ENCODE measurements at regions not wholly inside any gene's neighbourhood (a gene's known extent, or its start where the extent isn't known, plus 50 kb on each side); places are given as distances from the start of the nearest gene placed in this dataset.

DNA sequence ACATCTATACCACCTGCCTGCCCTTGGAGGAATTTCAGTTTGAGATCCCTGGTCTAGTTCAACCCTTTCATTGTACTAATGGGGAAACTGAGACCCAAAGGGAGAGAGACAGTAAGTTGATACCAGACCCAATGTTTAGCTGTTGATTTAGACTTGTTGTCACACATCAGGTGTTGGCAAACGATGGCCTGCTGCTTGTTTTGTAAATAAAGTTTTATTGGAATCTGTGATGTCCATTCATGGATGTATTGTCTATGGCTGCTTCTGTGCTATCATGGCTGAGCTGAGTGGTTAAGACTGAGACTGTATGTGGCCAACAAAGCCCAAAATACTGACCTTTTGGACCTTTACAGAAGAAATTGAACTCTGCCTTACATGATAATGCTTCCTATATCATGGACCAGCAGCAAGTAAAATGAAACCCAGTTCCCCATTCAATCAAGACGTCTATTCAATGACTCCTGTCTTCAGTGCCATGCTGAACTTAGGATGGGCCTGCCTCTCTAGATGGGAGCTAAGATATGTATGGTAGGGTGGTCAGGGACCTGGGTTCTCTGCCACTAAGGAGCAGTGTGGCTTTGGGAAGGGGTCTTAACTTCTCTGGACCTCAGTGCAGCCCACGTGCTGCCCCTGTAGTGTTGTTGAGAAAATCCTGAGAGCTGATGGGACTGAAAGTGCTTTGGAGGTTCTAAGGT is 111.0 kb downstream of the IRX5 start:
- DNase-seq (ENCODE audit: low read depth in 2 of 2), result no peak

DNA sequence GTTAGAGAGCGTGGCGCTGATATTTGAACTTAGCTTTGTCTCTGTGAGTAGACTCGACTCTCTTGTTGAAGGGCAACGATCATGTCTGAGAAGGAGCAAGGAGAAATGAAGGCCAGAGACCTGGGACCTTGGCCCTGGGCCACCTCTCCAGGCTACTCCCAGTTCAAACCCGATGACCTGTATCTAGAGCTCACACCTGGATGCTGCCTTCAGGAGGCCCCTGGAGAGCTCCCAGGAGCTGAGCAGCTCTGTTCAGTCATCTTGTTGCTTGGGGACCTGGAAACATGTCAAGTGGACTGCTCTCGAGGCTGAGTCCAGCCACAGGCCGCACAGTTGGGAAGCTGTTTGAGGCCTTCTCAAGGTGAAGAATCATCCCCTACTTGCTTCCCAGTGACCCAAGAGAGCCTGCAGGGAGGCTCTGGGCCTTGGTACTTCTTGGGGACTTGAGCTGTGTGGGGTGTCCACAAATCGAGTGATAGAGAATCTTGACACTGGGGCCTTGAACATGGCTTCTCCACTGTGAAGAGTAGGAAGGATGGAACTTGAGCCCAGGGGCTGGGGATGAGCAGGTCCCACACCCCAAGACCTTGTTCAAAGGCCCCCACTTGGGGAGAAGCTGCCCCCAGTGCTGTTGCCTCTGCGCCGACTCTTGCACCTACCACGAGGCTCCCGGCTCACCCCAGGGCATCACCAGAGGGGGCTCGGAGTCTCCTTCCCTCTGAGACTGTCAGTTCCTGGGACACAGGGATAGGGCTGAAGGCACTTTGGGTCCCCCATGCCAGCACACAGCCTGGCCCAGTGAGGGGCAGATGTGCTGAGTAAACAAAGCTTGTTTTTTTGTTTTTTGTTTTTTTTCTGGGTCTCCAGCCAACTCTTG is 112.1 kb downstream of the IRX5 start:
- DNase-seq (ENCODE audit: low read depth in 2 of 2), result no peak

DNA sequence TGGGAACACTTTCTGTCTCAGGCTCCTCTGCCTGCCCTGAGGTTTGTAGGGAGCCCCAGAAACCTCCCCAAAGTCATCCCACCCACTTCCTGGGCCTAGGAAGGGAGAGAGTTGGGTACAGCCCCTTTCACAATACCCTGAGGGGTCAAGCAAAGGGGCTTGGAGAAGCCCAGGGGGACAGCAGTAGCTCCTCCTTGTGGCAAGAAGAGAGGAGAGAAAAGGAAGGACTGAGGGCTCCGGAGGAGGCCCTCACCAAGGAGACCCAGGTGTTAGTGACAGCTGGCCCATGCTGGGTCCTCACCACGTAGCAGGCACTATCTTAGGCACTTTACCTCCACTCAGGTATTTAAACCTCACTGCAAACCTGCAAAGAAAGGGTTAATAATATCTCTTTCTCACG is 112.8 kb downstream of the IRX5 start:
- no peak for DNase-seq (ENCODE audit: low read depth in 2 of 2)

DNA sequence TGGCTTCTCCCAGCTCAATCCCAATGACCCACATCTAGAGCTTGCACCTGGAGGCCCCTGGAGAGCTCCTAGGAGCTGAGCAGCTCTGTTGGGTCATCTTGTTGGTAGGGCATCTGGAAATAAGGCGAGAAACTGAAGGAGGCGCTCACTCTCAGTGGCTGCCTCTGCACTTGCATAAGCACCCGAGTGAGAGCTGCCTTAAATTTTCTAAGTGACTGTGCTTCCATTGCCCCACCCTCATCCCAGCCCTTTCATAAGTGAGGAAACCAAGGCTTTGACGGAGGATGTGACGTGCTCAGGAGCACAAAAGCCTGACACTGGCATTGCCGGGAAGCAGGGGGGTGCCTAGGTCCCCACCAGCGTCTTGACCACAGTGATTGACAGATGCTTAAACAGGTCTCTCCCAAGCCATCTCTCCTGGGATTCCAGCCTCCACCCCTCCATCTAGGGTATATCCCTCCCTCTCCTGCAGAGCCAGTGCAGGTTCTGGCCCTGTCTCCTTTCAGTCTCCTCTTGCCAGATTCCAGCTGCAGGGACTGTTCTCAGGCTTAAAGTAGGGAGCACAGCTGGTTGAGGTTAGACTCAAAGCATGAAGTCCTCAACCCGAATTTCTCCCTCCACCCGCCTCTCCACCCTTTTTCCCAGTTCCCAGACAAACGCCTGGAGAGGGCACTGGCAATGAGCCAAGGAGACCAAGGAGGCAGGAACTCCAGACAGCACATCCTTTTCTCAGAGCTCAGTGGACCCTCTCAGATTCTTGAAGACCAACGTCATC is 113.7 kb downstream of the IRX5 start:
- no peak for DNase-seq (ENCODE audit: low read depth in 2 of 2)

GRCh38 chr16:55045329-55045728 is 114.7 kb downstream of the IRX5 start:
- no peak for DNase-seq (ENCODE audit: low read depth in 2 of 2)

- DNase-seq (ENCODE audit: low read depth in 2 of 2), result no peak
Observed at GRCh38 chr16:55045756-55046460, 115.2 kb downstream of the IRX5 start.

DNA sequence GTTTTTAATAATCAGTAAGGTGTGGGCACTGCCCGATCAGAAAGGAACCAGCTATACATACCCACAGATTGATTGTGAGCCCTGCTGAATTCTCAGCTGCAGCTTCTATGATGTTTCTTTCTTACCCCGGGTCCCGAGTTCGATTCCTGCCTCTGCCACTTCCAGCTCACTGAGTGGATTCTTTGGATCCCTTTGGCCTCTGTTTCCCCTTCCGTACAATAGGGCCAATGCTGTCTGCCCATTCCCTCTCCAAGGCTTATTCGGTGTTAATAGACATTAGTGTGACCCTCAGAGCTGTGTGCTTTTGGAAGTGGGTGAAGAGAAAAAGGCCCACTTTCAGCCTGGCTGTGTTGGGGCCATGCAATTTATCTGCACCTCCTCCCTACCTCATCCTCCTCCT is 115.8 kb downstream of the IRX5 start:
- no peak for DNase-seq (ENCODE audit: low read depth in 2 of 2)

DNA sequence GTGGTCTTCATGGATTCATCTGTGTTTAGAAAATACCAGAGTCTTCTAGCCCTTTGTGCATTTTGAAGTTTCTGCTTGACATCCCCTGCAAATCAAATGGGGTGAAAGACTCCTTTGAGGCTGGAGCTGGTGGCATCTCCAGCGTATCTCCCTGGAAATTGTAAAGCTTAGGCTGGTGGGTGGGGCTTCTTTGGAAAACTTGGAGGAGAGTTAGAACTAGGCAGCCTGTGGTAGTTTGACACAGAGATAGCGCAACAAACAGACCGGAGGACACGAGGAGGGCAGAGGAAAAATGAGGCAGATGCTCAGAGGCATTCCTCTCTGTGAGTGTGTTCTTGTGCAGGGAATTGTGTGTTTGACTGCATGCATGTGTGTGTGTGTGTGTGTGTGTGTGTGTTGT is 116.3 kb downstream of the IRX5 start:
- no peak for DNase-seq (ENCODE audit: low read depth in 2 of 2)

GRCh38 chr16:55047331-55047730 is 116.7 kb downstream of the IRX5 start:
- no peak for DNase-seq (ENCODE audit: low read depth in 2 of 2)

- DNase-seq (ENCODE audit: low read depth in 2 of 2), result no peak
Observed at GRCh38 chr16:55047903-55048497, 117.3 kb downstream of the IRX5 start.

DNA sequence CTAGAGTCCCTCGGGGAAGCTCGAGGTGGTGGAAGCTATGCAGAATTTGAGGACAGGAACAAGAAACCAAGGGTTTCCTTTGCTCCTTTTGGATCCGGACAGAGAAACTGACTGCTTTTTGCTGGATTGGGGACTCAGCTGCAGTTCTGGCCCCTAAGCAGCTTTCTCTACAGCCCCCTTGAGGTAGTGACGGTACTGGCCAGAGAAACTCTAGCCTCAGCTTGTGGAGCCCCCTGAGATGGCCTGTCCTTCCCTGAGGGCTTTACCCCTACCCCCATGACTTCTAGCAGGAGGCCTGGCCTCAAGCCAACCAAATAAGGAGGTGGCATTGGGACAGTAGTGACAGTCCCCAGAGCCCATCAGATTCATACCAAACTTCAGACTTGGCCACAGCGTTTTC is 118.1 kb downstream of the IRX5 start:
- DNase-seq (ENCODE audit: low read depth in 2 of 2), result no peak

- no peak for DNase-seq (ENCODE audit: low read depth in 2 of 2)
Observed at GRCh38 chr16:55051571-55052347, 121.1 kb downstream of the IRX5 start.

- DNase-seq (ENCODE audit: low read depth in 2 of 2), result no peak
Observed at GRCh38 chr16:55052348-55052734, 121.7 kb downstream of the IRX5 start.

DNA sequence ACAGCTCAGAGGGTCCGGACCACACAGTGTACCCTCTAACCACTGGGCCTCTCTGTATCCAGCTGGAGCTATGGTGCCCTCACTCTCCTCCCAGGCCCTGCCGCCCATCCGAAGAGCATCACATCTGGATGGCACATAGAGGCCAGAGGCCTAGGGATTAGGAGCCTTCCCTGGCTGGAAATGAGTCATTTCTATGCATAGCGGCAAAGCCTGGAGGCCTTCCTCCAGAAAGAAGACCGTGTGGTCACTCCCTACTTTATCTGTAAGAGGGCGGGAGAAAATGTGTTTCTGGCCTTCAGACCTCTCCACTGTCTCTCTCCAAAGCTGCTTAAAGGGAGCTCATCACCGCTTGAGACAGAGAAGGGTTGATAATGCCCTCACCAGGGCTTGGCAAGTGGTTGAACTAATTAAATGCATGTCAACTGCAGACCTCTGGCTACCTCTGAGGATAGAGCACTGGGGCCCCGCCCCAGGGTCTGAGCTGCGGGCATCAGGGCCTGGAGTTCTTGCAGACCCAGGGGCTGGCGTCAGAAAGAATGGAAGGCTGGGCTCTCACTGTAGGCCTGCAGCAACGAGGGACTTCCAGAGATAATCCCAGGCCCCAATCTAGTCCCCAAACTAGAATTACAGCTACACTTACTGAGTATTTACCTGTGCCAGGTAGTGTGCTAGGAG is 122.2 kb downstream of the IRX5 start:
- no peak for DNase-seq (ENCODE audit: low read depth in 2 of 2)

- DNase-seq (ENCODE audit: low read depth in 2 of 2), result no peak
Observed at GRCh38 chr16:55055262-55055661, 124.6 kb downstream of the IRX5 start.

GRCh38 chr16:55056585-55057401 is 126.1 kb downstream of the IRX5 start:
- no peak for DNase-seq (ENCODE audit: low read depth in 2 of 2)

- DNase-seq (ENCODE audit: low read depth in 2 of 2), result no peak
Observed at GRCh38 chr16:55057866-55058265, 127.2 kb downstream of the IRX5 start.

DNA sequence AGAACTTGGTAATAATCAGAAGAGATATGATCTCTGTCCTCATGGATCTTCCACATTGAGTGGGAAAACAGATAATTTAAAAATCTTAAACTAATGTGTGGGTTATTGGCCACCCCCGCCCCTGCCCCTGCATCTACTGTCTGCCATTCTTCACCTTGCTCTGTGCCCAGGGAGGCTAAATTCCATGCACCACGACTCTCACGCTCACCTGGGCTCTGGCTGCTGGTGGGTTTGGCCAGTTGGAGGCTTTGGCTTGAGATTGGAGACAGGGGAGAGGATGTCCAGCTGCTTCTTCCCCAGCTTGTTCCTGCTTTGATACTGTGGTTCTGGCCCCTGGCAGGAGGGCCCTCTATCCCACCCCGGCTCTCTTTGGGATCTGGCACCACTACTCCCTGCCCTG is 127.9 kb downstream of the IRX5 start:
- DNase-seq (ENCODE audit: low read depth in 2 of 2), result no peak

GRCh38 chr16:55059146-55059545 is 128.5 kb downstream of the IRX5 start:
- no peak for DNase-seq (ENCODE audit: low read depth in 2 of 2)
